ENCODE measurements at regions not wholly inside any gene's neighbourhood (a gene's known extent, or its start where the extent isn't known, plus 50 kb on each side); places are given as distances from the start of the nearest gene placed in this dataset.

DNA sequence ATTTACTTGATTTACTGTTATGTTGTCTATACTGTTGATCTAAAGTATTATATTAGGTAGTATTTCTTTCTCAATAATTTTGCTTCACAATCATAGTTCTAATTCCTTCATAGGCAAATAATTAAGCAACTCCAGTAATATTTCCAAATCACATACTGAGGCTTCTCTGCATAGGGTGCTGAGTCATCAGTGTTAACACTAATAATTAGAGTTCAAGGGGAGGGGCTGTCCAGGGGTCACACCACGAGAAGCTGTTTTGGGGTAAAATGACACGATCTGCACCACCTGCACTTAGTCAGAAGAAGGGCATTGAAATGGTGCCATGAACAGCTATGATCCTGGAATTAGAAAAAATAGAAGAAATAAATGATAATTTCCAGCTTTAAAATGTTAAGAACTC is 1230.9 kb upstream of the SLC10A2 start:
- TF ChIP-seq, protein P1, sequence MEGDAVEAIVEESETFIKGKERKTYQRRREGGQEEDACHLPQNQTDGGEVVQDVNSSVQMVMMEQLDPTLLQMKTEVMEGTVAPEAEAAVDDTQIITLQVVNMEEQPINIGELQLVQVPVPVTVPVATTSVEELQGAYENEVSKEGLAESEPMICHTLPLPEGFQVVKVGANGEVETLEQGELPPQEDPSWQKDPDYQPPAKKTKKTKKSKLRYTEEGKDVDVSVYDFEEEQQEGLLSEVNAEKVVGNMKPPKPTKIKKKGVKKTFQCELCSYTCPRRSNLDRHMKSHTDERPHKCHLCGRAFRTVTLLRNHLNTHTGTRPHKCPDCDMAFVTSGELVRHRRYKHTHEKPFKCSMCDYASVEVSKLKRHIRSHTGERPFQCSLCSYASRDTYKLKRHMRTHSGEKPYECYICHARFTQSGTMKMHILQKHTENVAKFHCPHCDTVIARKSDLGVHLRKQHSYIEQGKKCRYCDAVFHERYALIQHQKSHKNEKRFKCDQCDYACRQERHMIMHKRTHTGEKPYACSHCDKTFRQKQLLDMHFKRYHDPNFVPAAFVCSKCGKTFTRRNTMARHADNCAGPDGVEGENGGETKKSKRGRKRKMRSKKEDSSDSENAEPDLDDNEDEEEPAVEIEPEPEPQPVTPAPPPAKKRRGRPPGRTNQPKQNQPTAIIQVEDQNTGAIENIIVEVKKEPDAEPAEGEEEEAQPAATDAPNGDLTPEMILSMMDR (IDR thresholded peaks at IDR 0.05; ENCODE audit: low read length): no peak
- TF ChIP-seq EZH2 (IDR thresholded peaks at IDR 0.05; ENCODE audit: borderline replicate concordance, low read length): no peak
